ENCODE measurements at regions not wholly inside any gene's neighbourhood (a gene's known extent, or its start where the extent isn't known, plus 50 kb on each side); places are given as distances from the start of the nearest gene placed in this dataset.

DNA sequence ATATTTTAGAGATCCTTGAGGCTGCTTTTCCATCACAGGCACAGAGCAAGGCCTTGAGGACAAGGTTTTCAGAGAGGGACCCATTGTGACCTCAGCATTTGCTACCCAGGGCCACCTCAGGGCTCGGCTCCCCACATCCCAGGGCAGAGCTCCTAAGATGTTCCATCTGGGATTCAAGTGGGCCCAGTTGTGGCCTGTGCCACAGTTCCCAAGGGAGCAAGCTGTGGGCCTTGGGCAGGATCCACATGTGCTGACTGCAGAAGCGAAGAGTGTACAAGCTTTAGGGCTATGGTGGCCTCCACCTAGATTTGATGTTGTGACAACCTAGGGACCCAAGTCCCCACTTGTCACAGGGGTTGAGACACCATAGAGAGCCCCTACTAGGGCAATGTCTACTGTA is 608.1 kb downstream of the HACE1 start:
- Histone ChIP-seq H2AFZ (ENCODE audit: low read depth, low read length) (no peak overlapping the region), H3K79me2 (replicated peaks; ENCODE audit: insufficient read depth, low read length) (no peaks in the 10 kb centered on the region), H3K27ac (ENCODE audit: low read length) (no peak overlapping the region), H4K20me1 (ENCODE audit: insufficient read depth) (no peaks in the 10 kb centered on the region), H3K9me3 (ENCODE audit: low read length) (no peaks in the 10 kb centered on the region), H3K4me3 (ENCODE audit: low read length) (no peak overlapping the region), H3K9me2 (ENCODE audit: insufficient read depth, low read length) (no peaks in the 10 kb centered on the region), H3K36me3 (ENCODE audit: insufficient read depth, low read length) (no peaks in the 10 kb centered on the region), H3F3A (ENCODE audit: insufficient read depth, low read length, poor library complexity, severe bottlenecking) (no peaks in the 10 kb centered on the region), H3K27me3 (ENCODE audit: insufficient read depth, low read depth, low read length) (no peaks in the 10 kb centered on the region), H3K9ac (ENCODE audit: low read length) (no peak overlapping the region), H3K4me2 (ENCODE audit: low read length) (no peak overlapping the region)
- TF ChIP-seq POLR2AphosphoS5 (IDR thresholded peaks at IDR 0.05) (no peak), EP300 (conservative IDR thresholded peaks at IDR 0.05; ENCODE audit: poor library complexity, severe bottlenecking) (no peak), TAF1 (IDR thresholded peaks at IDR 0.05; ENCODE audit: low read depth) (no peak), SMC3 (conservative IDR thresholded peaks at IDR 0.05; ENCODE audit: poor library complexity) (no peak), EZH2 (IDR thresholded peaks at IDR 0.05; ENCODE audit: borderline replicate concordance, insufficient read depth, low read length, poor library complexity, severe bottlenecking) (no peak), RAD21 (conservative IDR thresholded peaks at IDR 0.05) (no peak), MXI1 (conservative IDR thresholded peaks at IDR 0.05; ENCODE audit: poor library complexity, severe bottlenecking) (no peak)
- TF ChIP-seq, protein P1, sequence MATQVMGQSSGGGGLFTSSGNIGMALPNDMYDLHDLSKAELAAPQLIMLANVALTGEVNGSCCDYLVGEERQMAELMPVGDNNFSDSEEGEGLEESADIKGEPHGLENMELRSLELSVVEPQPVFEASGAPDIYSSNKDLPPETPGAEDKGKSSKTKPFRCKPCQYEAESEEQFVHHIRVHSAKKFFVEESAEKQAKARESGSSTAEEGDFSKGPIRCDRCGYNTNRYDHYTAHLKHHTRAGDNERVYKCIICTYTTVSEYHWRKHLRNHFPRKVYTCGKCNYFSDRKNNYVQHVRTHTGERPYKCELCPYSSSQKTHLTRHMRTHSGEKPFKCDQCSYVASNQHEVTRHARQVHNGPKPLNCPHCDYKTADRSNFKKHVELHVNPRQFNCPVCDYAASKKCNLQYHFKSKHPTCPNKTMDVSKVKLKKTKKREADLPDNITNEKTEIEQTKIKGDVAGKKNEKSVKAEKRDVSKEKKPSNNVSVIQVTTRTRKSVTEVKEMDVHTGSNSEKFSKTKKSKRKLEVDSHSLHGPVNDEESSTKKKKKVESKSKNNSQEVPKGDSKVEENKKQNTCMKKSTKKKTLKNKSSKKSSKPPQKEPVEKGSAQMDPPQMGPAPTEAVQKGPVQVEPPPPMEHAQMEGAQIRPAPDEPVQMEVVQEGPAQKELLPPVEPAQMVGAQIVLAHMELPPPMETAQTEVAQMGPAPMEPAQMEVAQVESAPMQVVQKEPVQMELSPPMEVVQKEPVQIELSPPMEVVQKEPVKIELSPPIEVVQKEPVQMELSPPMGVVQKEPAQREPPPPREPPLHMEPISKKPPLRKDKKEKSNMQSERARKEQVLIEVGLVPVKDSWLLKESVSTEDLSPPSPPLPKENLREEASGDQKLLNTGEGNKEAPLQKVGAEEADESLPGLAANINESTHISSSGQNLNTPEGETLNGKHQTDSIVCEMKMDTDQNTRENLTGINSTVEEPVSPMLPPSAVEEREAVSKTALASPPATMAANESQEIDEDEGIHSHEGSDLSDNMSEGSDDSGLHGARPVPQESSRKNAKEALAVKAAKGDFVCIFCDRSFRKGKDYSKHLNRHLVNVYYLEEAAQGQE (IDR thresholded peaks at IDR 0.05; ENCODE audit: borderline replicate concordance): no peak
- TF ChIP-seq, protein P2, sequence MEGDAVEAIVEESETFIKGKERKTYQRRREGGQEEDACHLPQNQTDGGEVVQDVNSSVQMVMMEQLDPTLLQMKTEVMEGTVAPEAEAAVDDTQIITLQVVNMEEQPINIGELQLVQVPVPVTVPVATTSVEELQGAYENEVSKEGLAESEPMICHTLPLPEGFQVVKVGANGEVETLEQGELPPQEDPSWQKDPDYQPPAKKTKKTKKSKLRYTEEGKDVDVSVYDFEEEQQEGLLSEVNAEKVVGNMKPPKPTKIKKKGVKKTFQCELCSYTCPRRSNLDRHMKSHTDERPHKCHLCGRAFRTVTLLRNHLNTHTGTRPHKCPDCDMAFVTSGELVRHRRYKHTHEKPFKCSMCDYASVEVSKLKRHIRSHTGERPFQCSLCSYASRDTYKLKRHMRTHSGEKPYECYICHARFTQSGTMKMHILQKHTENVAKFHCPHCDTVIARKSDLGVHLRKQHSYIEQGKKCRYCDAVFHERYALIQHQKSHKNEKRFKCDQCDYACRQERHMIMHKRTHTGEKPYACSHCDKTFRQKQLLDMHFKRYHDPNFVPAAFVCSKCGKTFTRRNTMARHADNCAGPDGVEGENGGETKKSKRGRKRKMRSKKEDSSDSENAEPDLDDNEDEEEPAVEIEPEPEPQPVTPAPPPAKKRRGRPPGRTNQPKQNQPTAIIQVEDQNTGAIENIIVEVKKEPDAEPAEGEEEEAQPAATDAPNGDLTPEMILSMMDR (IDR thresholded peaks at IDR 0.05; ENCODE audit: poor library complexity, severe bottlenecking): no peak

DNA sequence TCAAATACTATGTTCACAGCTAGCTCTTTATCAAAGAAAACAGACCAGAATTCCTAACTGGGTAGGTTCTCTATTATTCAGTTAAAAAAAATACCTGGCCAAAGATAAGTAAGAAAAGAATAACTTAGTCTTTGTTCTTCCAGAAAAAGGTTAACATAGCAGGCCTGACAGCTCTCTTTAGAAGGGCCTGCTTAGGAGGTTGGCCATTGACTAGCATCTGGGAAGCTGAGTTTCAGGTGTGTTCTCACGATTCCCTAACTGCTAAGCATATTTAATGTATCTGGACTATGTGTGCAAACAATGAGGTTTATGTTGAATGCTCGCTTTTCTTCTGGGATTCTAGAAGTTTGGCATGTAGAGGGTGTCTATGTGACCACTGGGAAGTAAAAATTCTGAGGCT is 618.9 kb downstream of the HACE1 start:
- H3K36me3 ChIP-seq (ENCODE audit: insufficient read depth, low read length): no peaks in the 10 kb centered on the region
- H3K79me2 ChIP-seq (replicated peaks; ENCODE audit: insufficient read depth, low read length): no peaks in the 10 kb centered on the region
- H3K4me3 ChIP-seq (ENCODE audit: low read length): no peak overlapping the region
- no peaks in the 10 kb centered on the region for H3F3A ChIP-seq (ENCODE audit: insufficient read depth, low read length, poor library complexity, severe bottlenecking)
- H3K9ac ChIP-seq (ENCODE audit: low read length): no peak overlapping the region
- no peak overlapping the region for H2AFZ ChIP-seq (ENCODE audit: low read depth, low read length)
- H3K9me3 ChIP-seq (ENCODE audit: low read length): no peaks in the 10 kb centered on the region
- H3K4me2 ChIP-seq (ENCODE audit: low read length): no peak overlapping the region
- no peaks in the 10 kb centered on the region for H3K27me3 ChIP-seq (ENCODE audit: insufficient read depth, low read depth, low read length)
- H3K9me2 ChIP-seq (ENCODE audit: insufficient read depth, low read length): no peaks in the 10 kb centered on the region
- no peaks in the 10 kb centered on the region for H4K20me1 ChIP-seq (ENCODE audit: insufficient read depth)
- no peak for TF ChIP-seq RAD21 (conservative IDR thresholded peaks at IDR 0.05)
- no peak for TF ChIP-seq SMC3 (conservative IDR thresholded peaks at IDR 0.05; ENCODE audit: poor library complexity)
- TF ChIP-seq EP300 (conservative IDR thresholded peaks at IDR 0.05; ENCODE audit: poor library complexity, severe bottlenecking): no peak
- no peak for TF ChIP-seq POLR2AphosphoS5 (IDR thresholded peaks at IDR 0.05)
- no peak overlapping the region for H3K27ac ChIP-seq (ENCODE audit: low read length)

DNA sequence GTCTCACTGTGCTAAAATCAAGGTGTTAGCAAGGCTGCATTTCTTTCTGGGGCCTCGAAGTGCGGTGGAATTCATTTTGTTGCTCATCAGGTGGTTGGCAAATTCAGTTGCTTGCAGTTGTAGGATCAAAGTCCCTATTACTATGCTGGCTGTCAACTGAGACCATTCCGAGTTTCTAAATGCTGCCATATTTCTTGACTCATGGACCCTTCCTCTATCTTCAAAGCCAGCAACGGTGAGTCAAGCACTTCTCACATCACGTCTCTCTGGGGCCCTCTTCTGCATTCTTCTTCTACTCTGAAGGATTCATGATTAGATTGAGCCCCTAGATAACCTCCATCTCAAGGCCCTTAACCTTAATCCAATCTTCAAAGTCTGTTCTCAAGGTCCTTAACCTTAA is 619.7 kb downstream of the HACE1 start:
- H3K9me2 ChIP-seq (ENCODE audit: insufficient read depth, low read length): no peaks in the 10 kb centered on the region
- H3K27ac ChIP-seq (ENCODE audit: low read length): no peak overlapping the region
- no peak overlapping the region for H3K4me2 ChIP-seq (ENCODE audit: low read length)
- no peaks in the 10 kb centered on the region for H3K27me3 ChIP-seq (ENCODE audit: insufficient read depth, low read depth, low read length)
- no peaks in the 10 kb centered on the region for H4K20me1 ChIP-seq (ENCODE audit: insufficient read depth)
- no peaks in the 10 kb centered on the region for H3K79me2 ChIP-seq (replicated peaks; ENCODE audit: insufficient read depth, low read length)
- H2AFZ ChIP-seq (ENCODE audit: low read depth, low read length): no peak overlapping the region
- no peaks in the 10 kb centered on the region for H3K9me3 ChIP-seq (ENCODE audit: low read length)
- H3K9ac ChIP-seq (ENCODE audit: low read length): no peak overlapping the region
- H3F3A ChIP-seq (ENCODE audit: insufficient read depth, low read length, poor library complexity, severe bottlenecking): no peaks in the 10 kb centered on the region
- TF ChIP-seq EZH2 (IDR thresholded peaks at IDR 0.05; ENCODE audit: borderline replicate concordance, insufficient read depth, low read length, poor library complexity, severe bottlenecking): no peak
- no peak for TF ChIP-seq EP300 (conservative IDR thresholded peaks at IDR 0.05; ENCODE audit: poor library complexity, severe bottlenecking)
- no peak for TF ChIP-seq RAD21 (conservative IDR thresholded peaks at IDR 0.05)
- TF ChIP-seq TAF1 (IDR thresholded peaks at IDR 0.05; ENCODE audit: low read depth): no peak
- TF ChIP-seq, protein P2 (IDR thresholded peaks at IDR 0.05; ENCODE audit: poor library complexity, severe bottlenecking): no peak
- TF ChIP-seq, protein P1 (IDR thresholded peaks at IDR 0.05; ENCODE audit: borderline replicate concordance): no peak
- no peak for TF ChIP-seq POLR2AphosphoS5 (IDR thresholded peaks at IDR 0.05)
- TF ChIP-seq SMC3 (conservative IDR thresholded peaks at IDR 0.05; ENCODE audit: poor library complexity): no peak
- TF ChIP-seq MXI1 (conservative IDR thresholded peaks at IDR 0.05; ENCODE audit: poor library complexity, severe bottlenecking): no peak
- H3K4me3 ChIP-seq (ENCODE audit: low read length): no peak overlapping the region
- no peaks in the 10 kb centered on the region for H3K36me3 ChIP-seq (ENCODE audit: insufficient read depth, low read length)
